ENCODE measurements at regions not wholly inside any gene's neighbourhood (a gene's known extent, or its start where the extent isn't known, plus 50 kb on each side); places are given as distances from the start of the nearest gene placed in this dataset.

DNA sequence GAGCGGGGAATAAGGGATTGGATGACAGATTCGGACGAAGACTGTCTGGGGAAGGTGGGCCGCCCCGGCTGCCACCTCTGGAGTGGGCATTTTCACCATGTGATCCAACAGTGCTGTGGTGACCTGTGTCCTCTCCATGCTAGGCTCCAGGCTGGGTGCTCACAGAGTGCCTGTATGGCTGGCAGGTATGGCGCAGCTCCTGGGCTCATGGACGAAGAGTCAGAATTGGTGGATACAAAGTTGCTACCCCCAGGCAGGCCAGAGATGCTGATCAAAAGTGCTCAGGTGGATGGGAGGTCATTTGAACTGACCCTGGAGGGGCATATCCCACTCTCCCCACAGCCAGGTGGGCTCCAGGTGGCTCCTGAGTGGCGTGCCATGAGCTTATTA is 111.3 kb upstream of the UQCRFS1 start:
- TF ChIP-seq, protein P1, sequence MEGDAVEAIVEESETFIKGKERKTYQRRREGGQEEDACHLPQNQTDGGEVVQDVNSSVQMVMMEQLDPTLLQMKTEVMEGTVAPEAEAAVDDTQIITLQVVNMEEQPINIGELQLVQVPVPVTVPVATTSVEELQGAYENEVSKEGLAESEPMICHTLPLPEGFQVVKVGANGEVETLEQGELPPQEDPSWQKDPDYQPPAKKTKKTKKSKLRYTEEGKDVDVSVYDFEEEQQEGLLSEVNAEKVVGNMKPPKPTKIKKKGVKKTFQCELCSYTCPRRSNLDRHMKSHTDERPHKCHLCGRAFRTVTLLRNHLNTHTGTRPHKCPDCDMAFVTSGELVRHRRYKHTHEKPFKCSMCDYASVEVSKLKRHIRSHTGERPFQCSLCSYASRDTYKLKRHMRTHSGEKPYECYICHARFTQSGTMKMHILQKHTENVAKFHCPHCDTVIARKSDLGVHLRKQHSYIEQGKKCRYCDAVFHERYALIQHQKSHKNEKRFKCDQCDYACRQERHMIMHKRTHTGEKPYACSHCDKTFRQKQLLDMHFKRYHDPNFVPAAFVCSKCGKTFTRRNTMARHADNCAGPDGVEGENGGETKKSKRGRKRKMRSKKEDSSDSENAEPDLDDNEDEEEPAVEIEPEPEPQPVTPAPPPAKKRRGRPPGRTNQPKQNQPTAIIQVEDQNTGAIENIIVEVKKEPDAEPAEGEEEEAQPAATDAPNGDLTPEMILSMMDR (conservative IDR thresholded peaks at IDR 0.05; ENCODE audit: low read length) = no peak
- no peak for TF ChIP-seq EZH2phosphoT487 (IDR thresholded peaks at IDR 0.05; ENCODE audit: borderline replicate concordance, low read depth, low read length)
